SIG-M5 treated with dmso at 0.1 percent for 504 hours (cell line): ENCODE measurements at regions not wholly inside any gene's neighbourhood (a gene's known extent, or its start where the extent isn't known, plus 50 kb on each side); places are given as distances from the start of the nearest gene placed in this dataset.
"Not testable (repeated sequence)": the region's sequence is repeated elsewhere in the genome, so short reads cannot be mapped to it uniquely, and the experiment has no call there.

Experiments used
- DNase-seq: peaks from one replicate; lab custom pipeline; 2025; ENCODE audit not compliant: unreplicated experiment; lab: John Stamatoyannopoulos, UW

DNA sequence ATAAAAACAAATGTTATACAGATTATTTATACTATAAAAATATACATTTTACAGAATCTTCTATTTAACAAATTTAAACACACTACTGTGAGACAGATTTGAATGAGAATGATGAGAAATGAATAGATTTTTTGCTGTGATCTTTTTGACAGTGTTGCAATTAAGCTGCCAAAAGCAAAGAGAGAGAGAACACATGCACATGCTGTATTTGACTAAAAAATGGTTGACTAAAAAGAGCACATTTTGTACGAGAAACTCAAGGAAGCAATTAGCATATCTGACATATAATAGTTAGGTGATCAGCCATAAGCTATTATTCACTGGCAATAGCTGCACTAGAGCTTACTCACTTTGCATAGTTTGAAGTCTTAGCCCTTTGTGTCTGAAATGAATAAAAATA is 115.8 kb downstream of the SYT10 start:
- DNase-seq, result no peak

DNA sequence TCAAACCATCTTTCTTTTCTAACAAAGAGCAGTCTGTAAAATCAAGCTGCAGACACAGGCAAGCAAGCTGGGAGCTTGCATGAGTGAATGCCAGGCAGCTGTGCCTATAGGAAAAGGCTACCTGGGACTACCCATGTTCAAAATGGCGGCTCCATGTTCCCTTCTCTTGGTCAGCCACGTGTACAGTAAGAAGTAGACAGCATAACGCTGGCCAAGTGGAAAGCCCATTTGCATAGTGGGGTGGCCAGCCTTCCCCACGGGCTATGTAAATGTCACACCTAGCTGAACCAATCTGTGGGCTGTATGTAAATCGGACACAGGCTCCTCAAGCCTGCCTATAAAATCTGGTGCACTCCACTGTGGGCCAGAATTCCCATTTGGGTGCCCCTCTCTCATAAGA is 117.1 kb downstream of the SYT10 start:
- DNase-seq, result no peak

DNA sequence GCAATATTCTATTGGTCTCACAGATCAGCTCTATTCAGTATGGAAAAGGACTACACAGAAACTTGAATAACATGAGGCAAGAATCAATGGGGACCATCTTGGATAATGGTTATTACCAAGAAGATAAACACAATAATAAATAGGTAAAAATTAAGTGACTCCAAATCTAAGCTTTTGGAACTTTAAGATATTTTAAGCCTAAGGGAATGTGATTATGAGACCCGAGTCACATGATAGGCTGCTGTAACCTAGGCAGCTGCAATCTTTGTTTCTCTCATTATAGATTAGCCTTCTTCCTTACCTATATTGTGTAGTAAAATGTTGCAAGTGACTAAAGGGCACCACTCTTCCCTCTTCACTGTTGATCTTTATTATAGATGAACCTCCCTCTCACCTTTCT is 121.9 kb downstream of the SYT10 start:
- no peak for DNase-seq

DNA sequence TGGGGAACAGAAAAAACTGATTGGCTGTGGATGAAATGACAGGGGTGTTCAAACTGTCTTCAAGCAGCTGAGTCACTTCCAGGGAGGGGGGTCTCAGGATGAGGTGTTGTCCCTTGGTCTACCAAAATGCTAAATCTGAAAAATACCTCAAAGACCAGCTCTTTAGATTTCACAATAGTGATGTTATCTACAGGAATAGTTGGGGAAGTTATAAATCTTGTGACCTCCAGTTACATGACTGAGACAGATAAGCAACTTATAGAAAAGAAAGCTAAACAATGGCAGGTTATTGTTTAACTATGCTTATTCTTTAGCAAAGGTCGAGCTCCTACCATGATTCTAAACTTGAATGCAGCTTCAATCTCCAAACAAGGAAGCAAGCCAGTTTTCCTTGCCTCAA is 125.4 kb downstream of the SYT10 start:
- DNase-seq, result no peak

DNA sequence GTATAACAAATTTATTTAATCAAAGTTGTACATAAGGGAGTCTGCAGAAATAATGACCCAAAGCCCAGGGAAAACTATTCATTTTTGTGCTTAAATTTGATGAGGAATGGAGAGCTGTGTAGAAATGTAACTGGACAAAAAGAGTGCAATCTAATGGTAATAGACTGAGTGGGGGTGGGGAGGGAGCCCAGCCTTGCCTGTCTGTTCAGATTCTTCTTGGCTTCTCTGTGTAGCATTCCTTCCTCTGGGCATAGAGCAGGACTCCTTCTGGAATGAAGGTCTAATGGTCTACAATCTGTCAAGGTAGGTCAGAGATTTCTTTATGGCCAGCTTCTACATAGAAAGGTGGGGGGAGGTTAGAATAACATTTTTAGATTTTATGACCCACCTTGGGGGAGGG is 126.1 kb downstream of the SYT10 start:
- no peak for DNase-seq

DNA sequence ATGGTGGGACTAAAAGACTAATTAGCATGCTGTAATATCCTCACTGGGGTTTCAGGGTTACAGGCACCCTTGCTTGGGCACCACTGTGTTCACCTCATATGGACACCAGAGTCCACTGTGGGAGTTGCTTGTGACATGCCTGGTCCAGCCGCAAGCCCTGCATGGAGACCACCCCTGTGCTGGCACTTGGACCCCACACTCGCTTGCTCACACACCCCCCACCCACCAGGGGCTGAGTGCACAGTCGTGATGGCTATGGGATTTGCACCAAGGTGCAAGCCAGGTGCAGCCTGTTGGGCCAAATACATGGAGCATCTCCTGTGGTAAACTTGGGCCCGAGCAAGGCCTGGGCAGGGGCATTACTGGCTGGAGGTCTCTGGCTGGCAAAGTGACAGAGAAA is 129.1 kb downstream of the SYT10 start:
- no peak for DNase-seq

DNA sequence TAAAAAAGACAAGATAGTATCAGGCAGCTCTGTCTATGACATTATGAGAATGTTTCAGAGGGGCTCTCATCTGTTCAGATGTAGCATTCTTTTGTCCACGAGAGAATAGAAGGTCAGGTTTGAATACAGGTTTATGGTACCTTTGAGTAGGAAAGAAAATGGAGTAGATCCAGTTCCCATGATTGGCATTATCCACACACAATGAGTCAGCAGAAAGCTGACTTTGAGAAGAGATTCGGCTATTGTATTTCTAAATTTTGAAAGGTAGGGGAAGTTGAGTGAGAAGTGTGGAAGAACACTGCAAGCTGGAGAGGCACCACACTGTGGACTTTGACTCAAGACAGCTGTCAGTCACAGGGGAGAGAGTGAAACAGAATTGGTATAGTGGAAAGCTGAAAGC is 135.4 kb downstream of the SYT10 start:
- no peak for DNase-seq

DNA sequence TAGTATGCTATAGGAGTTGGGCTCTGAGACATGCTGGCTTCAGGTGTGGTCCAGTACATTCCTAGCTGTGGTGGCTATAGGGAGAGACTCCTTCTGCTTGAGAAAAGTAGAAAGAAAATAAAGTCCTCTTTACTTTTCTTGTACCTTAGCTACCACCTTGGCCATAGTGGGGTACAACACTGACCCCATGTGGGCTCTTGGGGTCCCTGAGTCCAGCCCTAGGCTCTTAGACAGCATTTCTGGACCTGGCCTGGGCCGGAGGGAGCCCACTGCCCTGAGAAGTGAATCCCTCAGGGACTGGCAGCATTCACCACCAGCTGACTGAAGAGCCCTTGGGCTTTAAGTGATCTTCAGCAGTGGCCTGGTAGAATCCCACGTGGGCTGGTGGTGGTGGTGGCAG is 143.1 kb downstream of the SYT10 start:
- no peak for DNase-seq

DNA sequence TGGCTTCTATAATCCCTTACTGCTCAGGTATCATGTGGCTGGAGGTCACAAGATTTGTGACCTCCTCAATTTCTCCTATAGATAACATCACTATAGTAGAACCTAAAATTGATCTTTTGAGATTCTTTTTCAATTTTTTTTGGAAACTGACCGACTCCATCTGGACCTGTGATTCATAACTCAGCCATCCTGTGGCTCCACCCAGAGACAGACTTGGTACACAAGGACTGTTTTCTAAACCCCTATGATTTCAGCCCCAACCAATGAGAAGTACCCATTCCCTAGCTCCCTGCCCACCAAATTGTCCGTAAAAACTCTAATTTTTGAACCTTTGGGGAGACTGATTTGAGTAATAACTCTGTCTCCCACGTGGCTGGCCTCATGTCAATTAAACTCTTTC is 148.9 kb downstream of the SYT10 start:
- no peak for DNase-seq

DNA sequence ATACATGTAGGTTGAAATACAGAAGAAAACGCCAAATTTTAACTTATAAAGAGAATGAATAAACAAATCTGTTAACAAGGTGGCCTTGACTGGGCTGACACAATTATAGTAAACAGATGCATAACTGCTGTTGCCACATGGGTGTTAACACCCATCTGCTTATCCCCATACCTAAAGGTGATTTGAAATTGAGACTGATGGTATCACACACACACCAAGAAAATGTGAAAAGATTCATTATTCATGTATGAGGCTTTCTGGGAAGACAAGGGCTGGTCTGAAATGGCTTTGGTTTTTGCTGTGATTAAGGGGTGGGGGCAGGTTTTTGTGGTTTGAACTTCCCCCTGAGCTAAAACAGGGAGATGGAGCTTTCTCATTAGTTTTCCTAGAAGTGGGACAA is 156.6 kb downstream of the SYT10 start:
- no peak for DNase-seq

DNA sequence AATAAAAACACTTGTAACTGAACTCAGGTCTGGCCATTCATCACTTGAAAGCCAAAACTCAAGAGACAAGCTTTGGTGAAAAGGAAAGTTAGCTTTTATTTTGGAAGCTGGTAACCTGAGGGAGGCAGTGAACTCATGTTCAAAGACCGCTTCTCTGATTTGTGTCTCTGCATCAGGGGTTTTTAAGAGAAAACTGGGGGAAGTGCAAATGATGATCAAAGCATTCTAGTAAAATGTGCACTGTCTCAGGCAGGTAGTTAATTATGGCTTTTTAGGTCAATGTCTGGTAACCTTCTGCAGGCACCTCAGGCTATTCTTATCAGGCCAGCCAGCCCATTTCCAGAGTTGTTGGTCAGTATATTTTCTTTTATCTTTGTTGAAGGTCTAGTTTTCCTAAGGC is 162.2 kb downstream of the SYT10 start:
- DNase-seq, result no peak

DNA sequence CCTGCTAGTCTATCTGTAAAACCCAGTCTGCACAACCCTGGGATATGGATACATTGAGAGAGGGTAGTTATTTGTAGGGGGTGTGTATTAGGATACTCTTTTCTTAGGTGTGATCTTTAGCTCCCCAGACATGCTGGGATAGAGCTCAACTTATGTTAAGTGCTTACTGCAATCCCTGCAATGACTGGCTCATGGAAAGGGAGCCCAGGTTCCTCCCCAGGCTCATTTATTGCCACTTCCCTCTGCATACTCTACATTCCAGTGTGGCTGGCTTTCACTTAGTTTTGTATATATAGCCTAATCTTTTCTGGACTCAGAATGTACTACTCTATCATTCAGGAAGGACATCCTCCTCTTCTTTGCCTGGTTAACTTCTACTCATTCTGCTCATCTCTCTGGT is 172.0 kb downstream of the SYT10 start:
- no peak for DNase-seq

DNA sequence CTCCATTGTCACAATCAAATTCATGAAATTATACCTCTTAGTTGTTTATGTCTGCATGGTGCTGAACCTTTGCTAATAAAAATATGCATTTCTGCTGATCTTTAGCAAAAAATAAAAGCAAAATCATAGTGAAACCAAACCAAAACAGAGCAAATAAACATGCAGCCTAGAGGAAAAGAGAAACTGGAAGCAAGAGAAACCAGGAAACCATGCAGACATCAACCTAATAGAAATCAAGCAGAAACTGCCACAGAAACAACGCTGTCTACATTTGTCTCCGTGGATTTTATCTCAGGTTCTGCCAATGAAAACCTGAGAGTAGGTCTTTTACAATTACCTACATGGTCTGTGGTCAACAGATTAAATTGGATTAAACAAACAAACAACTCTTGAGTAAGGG is 173.7 kb downstream of the SYT10 start:
- no peak for DNase-seq

DNA sequence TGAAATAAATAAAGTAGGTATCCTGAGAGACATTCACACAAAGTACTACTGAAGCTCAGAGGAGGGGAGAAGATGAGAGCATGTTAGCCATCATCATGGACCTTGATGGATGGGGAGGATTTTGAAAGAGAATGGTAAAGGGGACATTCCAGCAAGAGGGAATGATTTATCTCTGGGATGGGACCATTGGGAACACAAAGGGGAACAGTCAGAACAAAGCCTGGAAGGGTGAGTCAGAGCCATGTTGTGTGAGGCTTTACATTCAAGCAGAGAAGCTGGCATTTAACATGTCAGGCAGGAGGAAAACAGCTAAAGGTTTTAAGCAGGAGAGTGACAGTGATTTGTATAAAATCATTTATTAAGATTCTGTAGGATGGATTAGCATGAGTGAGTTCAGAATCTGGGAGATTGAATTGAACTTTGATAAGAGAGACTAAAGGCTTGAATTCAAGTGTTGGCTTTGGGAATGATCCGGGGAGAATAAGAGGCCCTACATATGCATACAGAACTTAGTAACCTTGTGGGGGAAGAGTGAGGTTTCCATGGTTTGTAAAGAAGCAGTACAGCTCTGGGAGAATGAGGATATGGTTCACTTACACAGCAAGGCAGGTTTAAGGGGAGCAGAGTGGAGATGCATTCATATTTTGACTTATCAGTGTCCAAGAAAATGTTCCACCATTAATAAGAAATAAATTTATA is 174.4 kb downstream of the SYT10 start:
- DNase-seq, result no peak

DNA sequence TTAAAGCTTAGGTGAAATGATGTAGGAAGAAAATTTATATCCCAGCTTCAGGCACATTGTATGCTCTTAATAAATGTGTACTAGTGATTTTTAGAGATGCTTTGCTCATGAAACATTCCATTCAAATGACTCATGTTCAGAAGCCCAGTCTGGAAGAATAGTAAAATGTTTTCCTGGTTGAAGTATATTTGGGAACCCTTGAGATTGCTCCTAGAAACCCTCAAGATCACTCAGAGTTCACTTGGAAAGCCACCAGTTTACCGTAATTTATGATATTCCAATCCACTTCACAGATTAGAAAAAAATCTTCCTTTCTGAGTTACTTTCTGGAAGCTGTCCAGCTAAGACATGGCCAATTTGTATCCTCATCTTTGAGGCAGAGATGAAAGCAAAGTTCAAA is 186.4 kb downstream of the SYT10 start:
- no peak for DNase-seq

DNA sequence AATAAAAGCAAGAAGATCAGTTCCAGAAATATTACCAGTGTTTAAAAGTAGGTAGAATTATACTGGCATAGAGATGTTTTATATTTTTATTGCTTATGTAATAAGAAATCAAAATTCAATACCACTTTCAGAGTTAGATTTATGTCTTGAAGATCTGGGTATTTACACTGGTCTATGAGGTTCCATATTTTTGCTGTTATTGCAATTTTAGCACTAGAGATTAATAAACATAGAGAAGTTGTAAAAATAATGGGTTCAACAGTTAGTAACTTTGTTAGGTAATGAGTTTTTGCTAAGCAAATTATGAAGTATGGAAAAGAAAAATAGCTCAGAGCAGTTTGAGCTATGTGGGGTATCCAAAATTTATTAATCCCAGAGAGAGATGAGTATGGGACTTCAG is 188.1 kb downstream of the SYT10 start:
- no peak for DNase-seq

DNA sequence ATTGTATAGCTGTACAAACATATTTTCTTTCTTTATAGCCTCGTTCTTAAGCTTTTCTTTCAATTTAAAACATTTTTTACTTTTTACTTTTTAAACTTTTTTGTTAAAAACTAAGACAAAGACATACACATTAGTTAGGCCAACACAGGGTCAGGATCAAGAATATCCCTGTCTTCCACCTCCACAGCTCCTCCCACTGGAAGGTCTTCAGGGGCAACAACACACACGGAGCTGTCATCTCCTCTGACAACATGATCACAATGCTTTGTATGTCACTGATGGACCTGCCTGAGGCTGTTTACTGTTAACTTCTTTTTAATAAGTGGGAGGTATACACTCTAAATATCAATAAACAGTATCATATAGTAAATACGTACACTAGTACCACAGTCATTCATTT is 191.3 kb downstream of the SYT10 start:
- DNase-seq, result no peak

DNA sequence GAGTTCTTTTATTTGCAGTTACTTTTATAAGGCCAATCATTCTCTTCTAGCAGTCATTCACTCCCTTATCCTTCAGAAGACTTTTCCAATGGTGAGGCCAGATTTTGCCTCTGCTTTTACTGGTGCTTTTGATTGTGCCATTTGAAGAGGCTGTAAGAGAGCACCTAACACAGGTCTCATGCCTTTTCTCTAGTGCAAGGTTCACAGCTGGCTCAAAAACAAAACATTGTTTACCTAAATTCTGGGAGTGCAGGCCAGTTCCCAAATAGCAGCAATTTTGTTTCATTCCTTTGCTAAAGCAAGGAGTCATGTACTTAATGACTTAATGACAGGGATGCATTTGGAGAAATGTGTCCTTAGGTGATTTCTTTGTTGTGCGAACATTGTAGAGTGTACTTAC is 192.0 kb downstream of the SYT10 start:
- DNase-seq, result no peak

DNA sequence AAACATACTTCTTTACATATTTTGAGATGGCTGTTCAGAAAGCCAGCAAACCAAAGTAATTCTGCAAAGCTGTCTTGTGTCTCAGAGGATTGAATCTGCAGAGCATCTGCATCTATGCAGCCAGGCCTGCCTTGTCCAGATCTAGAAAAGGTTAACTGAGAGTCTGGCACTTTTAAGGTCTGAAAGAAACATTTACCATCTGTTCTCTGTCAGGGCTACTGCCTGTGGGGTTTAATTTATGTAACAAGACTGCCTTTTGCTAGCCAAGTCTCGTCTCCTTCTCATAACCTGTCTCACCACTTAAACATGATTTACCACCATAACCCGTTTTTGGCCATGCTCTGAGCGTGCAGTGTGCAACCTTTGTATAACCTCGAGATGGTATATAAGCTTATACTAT is 194.2 kb downstream of the SYT10 start:
- DNase-seq, result no peak

DNA sequence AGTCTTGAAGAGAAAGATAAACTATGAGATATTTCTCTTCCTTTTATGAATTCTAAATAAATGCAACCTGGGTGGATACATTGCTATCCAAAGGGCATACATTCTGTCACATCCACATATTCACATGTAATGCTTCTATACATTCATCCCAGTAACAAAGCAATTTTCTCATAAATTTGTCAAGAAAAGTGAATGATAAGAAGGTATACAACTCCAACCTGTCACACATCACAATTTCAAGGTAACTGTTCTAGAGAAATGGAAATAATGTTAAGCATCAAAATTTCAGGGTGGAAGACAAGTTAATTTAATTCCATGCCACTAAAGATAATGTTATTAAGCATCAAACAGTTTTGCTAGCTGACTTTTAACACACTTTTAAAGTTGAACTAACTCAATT is 212.9 kb downstream of the SYT10 start:
- DNase-seq, result no peak

DNA sequence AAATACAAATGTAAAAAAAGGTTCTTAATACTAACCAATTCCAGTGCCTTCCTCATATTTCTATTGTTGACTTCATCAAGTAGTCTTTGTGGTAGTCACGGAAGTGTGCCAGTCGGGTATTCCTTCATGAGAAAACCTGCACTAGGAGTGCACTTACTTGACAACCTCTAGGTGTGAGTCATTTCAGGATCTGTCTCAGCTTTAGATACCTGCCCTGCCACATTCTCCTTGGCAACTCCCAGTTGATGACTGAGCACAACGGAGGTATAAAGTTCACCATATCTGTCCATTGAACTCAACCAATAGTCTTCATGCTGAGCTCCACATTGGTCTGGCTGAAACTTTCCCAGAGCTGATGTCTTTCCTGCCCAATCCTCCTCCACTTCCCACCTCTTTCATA is 215.7 kb downstream of the SYT10 start:
- DNase-seq, result peak; percentile 74

DNA sequence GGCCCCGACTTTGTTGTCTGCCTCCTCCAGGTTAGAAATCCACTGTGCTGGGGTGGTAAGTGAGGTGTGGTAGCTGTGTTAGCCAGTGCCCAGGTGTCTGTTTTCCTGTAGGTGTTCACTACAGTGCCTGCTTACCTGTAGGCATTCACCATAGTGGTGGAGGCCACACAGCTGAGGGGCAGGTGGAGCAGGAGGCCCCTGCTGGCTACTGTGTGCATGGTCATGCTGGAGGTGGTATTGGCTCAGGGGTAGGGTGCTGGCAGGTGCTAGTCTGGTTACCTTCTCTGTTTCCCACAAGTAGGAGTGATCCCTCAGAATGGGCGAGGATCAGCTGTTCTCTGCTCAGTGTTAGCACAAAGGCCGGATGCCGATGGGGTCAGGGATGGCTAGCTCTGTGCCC is 217.3 kb downstream of the SYT10 start:
- no peak for DNase-seq

DNA sequence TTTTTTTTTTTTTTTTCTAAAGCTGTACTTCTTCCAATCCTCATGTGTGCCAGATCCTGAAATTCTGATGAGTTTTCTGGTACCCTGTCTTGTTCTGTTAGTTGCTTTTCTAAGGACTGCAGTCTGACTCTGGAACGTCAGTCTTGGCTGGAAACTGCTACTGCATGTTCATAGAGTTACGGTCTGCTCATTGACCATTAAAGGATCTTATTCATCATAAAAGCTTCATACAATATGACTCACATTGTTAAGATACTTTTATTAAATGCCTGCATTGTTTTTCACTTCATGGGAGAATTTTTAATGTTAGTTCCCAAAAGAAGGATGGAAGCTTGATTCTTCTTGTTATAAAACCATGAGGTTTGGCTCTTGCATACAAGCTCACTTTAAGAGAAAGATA is 233.6 kb downstream of the SYT10 start:
- no peak for DNase-seq

DNA sequence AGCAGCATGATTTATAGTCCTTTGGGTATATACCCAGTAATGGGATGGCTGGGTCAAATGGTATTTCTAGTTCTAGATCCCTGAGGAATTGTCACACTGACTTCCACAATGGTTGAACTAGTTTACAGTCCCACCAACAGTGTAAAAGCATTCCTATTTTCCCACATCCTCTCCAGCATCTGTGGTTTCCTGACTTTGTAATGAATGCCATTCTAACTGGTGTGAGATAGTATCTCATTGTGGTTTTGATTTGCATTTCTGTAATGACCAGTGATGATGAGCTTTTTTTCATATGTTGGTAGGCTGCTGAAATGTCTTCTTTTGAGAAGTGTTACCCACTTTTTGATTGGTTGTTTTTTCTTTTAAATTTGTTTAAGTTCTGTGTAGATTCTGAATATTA is 245.2 kb downstream of the SYT10 start:
- DNase-seq, result not testable (repeated sequence)
